ENCODE measurements at regions not wholly inside any gene's neighbourhood (a gene's known extent, or its start where the extent isn't known, plus 50 kb on each side); places are given as distances from the start of the nearest gene placed in this dataset.

DNA sequence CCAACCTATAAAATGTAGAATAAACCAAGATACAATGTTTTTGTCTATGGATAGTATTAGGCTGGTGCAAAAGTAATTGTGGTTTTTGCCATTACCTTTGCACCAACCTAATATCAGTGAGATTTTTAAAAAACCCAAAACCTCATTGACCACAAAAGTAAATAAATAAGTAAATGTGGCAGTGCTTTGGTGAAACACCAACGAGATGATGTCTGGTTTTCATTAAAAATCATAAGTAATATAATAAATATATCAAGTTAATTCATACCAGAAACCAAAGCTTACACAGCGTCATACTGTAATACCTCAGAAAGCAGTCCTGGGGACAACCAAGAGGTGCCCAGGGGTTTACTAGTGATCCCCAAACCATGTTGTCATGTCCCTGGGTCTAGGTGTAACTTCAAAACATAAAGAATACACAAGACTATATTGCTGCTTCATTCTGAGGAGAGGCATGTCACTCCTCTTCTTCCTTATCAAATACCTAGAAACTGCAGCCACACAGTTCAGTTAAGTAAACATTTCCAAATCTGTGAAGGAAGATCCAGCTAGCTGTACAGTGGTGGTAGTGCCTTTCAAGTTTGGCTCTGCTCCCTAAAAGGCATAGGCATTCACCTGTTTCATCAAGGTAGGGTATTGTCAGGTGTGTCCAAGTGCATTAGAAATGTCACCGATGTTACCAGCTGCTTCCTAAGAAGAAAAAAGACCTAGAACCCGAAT is 51.6 kb upstream of the ZC3H11B start:
- DNase-seq, result no peak

Data from CD4-positive, alpha-beta T cell treated with Interleukin-21 for 1 hour (primary cell).